K562 (cell line): ENCODE measurements at regions not wholly inside any gene's neighbourhood (a gene's known extent, or its start where the extent isn't known, plus 50 kb on each side); places are given as distances from the start of the nearest gene placed in this dataset.
A peak's percentile ranks its signal among the peaks of the same experiment; 100 is the strongest.

Experiments
- ATAC-seq: fragments of 200-7000 bp; cut with Tn5 transposase; 3 replicates; pipeline ENCODE4 v1.9.1; 2020; ENCODE audit warnings: moderate library complexity
- BruUV-seq: library from RNA; stranded (reverse); fragments of 400-500 nt; replicated peaks from 2 replicates; lab custom pipeline; 2021; lab: Mats Ljungman, UMichigan
- CTCF ChIA-PET: fragments of 300-600 bp; formaldehyde crosslinking; extraction: SDS; loops from one replicate; lab custom pipeline; 2021; ENCODE audit warnings: low intra/inter-chr PET ratio; lab: Yijun Ruan, JAX
- POLR2A ChIA-PET: fragments of 300-600, 350-650 bp; sonication (Branson Sonifier 250); formaldehyde crosslinking; extraction: SDS; loops from one replicate; lab custom pipeline; 2021; ENCODE audit warnings: antibody characterized with exemption, inconsistent platforms; lab: Yijun Ruan, JAX
- DNase-seq, 4 experiments: peaks; one replicate each; pipeline versions ENCODE4 v3.0.0 to v3.0.0-alpha.2; 2011 to 2018; ENCODE audit warnings: low spot score in 3 of 4, mixed read lengths in 3 of 4; ENCODE audit errors: extremely low read depth in 1 of 4
- FAIRE-seq: peaks from 2 replicates; lab custom pipeline; 2011; peaks lifted over from hg19 to GRCh38; lab: Jason Lieb, UNC
- H2AFZ ChIP-seq: 2 replicates; pipeline ENCODE4 v1.6.0; 2011; ENCODE audit warnings: low read depth, low read length, control low read depth, inconsistent platforms
- H3K27ac ChIP-seq: fragments of 200-600 bp; 3 replicates; pipeline ENCODE4 v1.8.0; 2011; ENCODE audit warnings: low read depth, mild to moderate bottlenecking, control low read depth, inconsistent platforms, low read length, moderate library complexity, mixed read lengths; ENCODE audit errors: extremely low read depth
- H3K27me3 ChIP-seq, 2 experiments: fragments of 300-600 bp in 1 of 2; 2 replicates in 1 of 2; 3 replicates in 1 of 2; pipeline versions ENCODE4 v1.6.0 to v1.8.0; 2011; ENCODE audit warnings: inconsistent platforms in 2 of 2, low read length in 2 of 2, mild to moderate bottlenecking in 1 of 2, mixed read lengths in 1 of 2, moderate library complexity in 1 of 2; ENCODE audit not compliant: control insufficient read depth in 2 of 2, insufficient read depth in 2 of 2
- H3K36me3 ChIP-seq: fragments of 300-600 bp; 3 replicates; pipeline ENCODE4 v1.8.0; 2011; ENCODE audit warnings: mild to moderate bottlenecking, low read length, inconsistent platforms; ENCODE audit not compliant: control insufficient read depth, insufficient read depth
- H3K4me1 ChIP-seq, 2 experiments: fragments of 200-600 bp in 1 of 2; replicated peaks in 1 of 2; 2 replicates in 1 of 2; 3 replicates in 1 of 2; pipeline versions ENCODE4 v1.5.1 to v1.8.0; 2011; ENCODE audit warnings: inconsistent platforms in 2 of 2, low read length in 2 of 2, mild to moderate bottlenecking in 1 of 2, mixed read lengths in 1 of 2, moderate library complexity in 1 of 2; ENCODE audit not compliant: control insufficient read depth in 2 of 2, insufficient read depth in 2 of 2
- H3K4me2 ChIP-seq: 2 replicates; pipeline ENCODE4 v1.6.1; 2011; ENCODE audit warnings: low read length, control low read depth, inconsistent platforms, mixed read lengths; ENCODE audit not compliant: insufficient read depth
- H3K4me3 ChIP-seq: fragments of 200-600 bp; sonication (generic), shearing (Covaris generic); 2 replicates; pipeline ENCODE4 v1.5.1; 2016; ENCODE audit warnings: control low read depth, inconsistent platforms
- H3K79me2 ChIP-seq: fragments of 200-600 bp; 3 replicates; pipeline ENCODE4 v1.8.0; 2011; ENCODE audit warnings: low read length, inconsistent platforms; ENCODE audit not compliant: control insufficient read depth, insufficient read depth
- H3K9ac ChIP-seq, 2 experiments: 2 replicates each; pipeline versions ENCODE4 v1.6.0 to v1.6.1; 2011; ENCODE audit warnings: low read depth in 2 of 2, low read length in 2 of 2, control low read depth in 1 of 2, inconsistent platforms in 1 of 2, mild to moderate bottlenecking in 1 of 2, mixed read lengths in 1 of 2; ENCODE audit not compliant: insufficient read depth in 1 of 2
- H3K9me1 ChIP-seq: one replicate; pipeline ENCODE4 v1.6.0; 2011; ENCODE audit warnings: inconsistent platforms, mild to moderate bottlenecking, low read length, moderate library complexity; ENCODE audit not compliant: control insufficient read depth, insufficient read depth
- H3K9me3 ChIP-seq: replicated peaks from 2 replicates; pipeline ENCODE4 v1.5.1; 2011; ENCODE audit warnings: low read depth, low read length, inconsistent platforms; ENCODE audit not compliant: control insufficient read depth, insufficient read depth
- H4K20me1 ChIP-seq: replicated peaks from 2 replicates; pipeline ENCODE4 v1.6.1; 2011; ENCODE audit warnings: low read length, inconsistent platforms, mixed read lengths; ENCODE audit not compliant: control insufficient read depth, insufficient read depth
- ADNP ChIP-seq: fragments of 200-800 bp; sonication (Bioruptor generic); IDR thresholded peaks from 2 replicates; pipeline ENCODE4 v1.6.1; 2016; ENCODE audit warnings: missing genetic modification characterization, missing compliant biosample characterization
- CBX8 ChIP-seq: fragments of 200-600 bp; sonication (generic); IDR thresholded peaks from 2 replicates; pipeline ENCODE4 v1.6.1; 2012; ENCODE audit warnings: borderline replicate concordance, mixed run types, low read depth, mild to moderate bottlenecking, moderate library complexity, mixed read lengths, low read length, control low read depth, inconsistent platforms; ENCODE audit not compliant: poor library complexity, severe bottlenecking; ENCODE audit errors: extremely low read depth
- GATA2 ChIP-seq: sonication (generic); formaldehyde crosslinking; IDR thresholded peaks from 2 replicates; pipeline ENCODE4 v1.4.0; 2020; ENCODE audit warnings: mild to moderate bottlenecking, missing genetic modification reagents
- NCOA6 ChIP-seq: fragments of 450-650 bp; IDR thresholded peaks from 2 replicates; pipeline ENCODE4 v1.6.1; 2017; ENCODE audit warnings: mild to moderate bottlenecking
- NCOR1 ChIP-seq: fragments of 450-650 bp; IDR thresholded peaks from 2 replicates; pipeline ENCODE4 v1.6.1; 2016; ENCODE audit warnings: mild to moderate bottlenecking, moderate library complexity
- PRMT5 ChIP-seq: sonication (generic); formaldehyde crosslinking; IDR thresholded peaks from 2 replicates; pipeline ENCODE4 v1.5.0; 2020; ENCODE audit warnings: missing genetic modification reagents
- RBM39 ChIP-seq: fragments of 200-400 bp; formaldehyde crosslinking; optimal IDR thresholded peaks from 2 replicates; pipeline ENCODE3; 2018; ENCODE audit warnings: low read depth, low read length
- RNF2 ChIP-seq: sonication (generic); IDR thresholded peaks from 2 replicates; pipeline ENCODE4 v1.6.1; 2016
- SFPQ ChIP-seq: fragments of 200-400 bp; formaldehyde crosslinking; IDR thresholded peaks from 2 replicates; pipeline ENCODE4 v1.6.1; 2017; ENCODE audit warnings: mild to moderate bottlenecking, low read depth, low read length, moderate library complexity
- ZMIZ1 ChIP-seq, 2 experiments: fragments of 150-350 bp in 1 of 2; IDR thresholded peaks; 2 replicates each; pipeline ENCODE4 v1.6.1; 2012 to 2016; ENCODE audit warnings: low read depth in 2 of 2, low read length in 2 of 2, mild to moderate bottlenecking in 1 of 2, moderate library complexity in 1 of 2
- ZNF583 ChIP-seq: fragments of 250-450 bp; sonication (Bioruptor Pico); IDR thresholded peaks from 2 replicates; pipeline ENCODE4 v1.4.0; 2020
- WGBS: fragments of 100-300 bp; shearing (Covaris generic); methylation state at CpG from one replicate; pipeline ENCODE4 v1.1.6; 2016; ENCODE audit warnings: low coverage, mixed read lengths; ENCODE audit not compliant: insufficient coverage; ENCODE audit errors: missing lambda C conversion rate; 5-methylcytosine and 5-hydroxymethylcytosine counted together
- in situ Hi-C: fragments of 300-500 bp; cut with MboI; formaldehyde crosslinking; loops from 4 replicates; pipeline ENCODE4 v1.15.0; 2018; ENCODE audit warnings: inconsistent platforms, mixed read lengths
- intact Hi-C: fragments of 100-400 bp; cut with micrococcal nuclease; formaldehyde crosslinking; loops from 2 replicates; pipeline ENCODE4 v1.14.2; 2022

- 2% methylated on average over 5 of the region's 5 CpGs for WGBS
- DNase-seq, result no peak
- H3K4me2 ChIP-seq, result no peak overlapping the region
- H3K9me3 ChIP-seq, result no peaks in the 10 kb centered on the region
- H3K4me1 ChIP-seq, result no peaks in the 10 kb centered on the region
- peaks cover 29 to 61% of the 10 kb centered on the region in 2 experiments; a peak in 4 of 5 replicates for H3K27me3 ChIP-seq
- no peak overlapping the region for H2AFZ ChIP-seq
- TF ChIP-seq ADNP (tag) (no peak), CBX8 (peak; percentile 66), RNF2 (0 out of 2 replicates have a peak, but pooled peaks have one; percentile 23)
- TF ChIP-seq, all 486 proteins: peak for 2
- no TSS peak for BruUV-seq
- FAIRE-seq, result no peak
- Histone ChIP-seq H4K20me1 (no peaks in the 10 kb centered on the region), H3K9me1 (no peaks in the 10 kb centered on the region), H3K36me3 (no peaks in the 10 kb centered on the region), H3K79me2 (no peaks in the 10 kb centered on the region), H3K27ac (no peak overlapping the region), H3K4me3 (no peak overlapping the region), H3K9ac (no peak overlapping the region)
- ChIA-PET POLR2A (no interaction called here), CTCF (no interaction called here)
- in situ Hi-C loops, result no loop called here
- ATAC-seq, result no peak
- intact Hi-C loops, result no loop called here
Measured at GRCh38 chr10:2891770-2892124, 175.6 kb upstream of the PFKP start.

- DNase-seq (no peak), FAIRE-seq (no peak), ATAC-seq (no peak)
- Histone ChIP-seq H3K4me3 (no peak overlapping the region), H3K79me2 (no peaks in the 10 kb centered on the region), H4K20me1 (no peaks in the 10 kb centered on the region), H3K27me3 (peaks cover 33 to 64% of the 10 kb centered on the region in 2 experiments; a peak in 4 of 5 replicates), H3K36me3 (no peaks in the 10 kb centered on the region), H2AFZ (no peak overlapping the region), H3K27ac (no peak overlapping the region), H3K4me2 (no peak overlapping the region), H3K9me3 (no peaks in the 10 kb centered on the region), H3K4me1 (no peaks in the 10 kb centered on the region), H3K9ac (no peak overlapping the region), H3K9me1 (no peaks in the 10 kb centered on the region)
- CTCF ChIA-PET, result no interaction called here
- in situ Hi-C loops, result no loop called here
- BruUV-seq, result no TSS peak
- POLR2A ChIA-PET, result no interaction called here
- intact Hi-C loops, result no loop called here
- WGBS, result 2% methylated on average over 14 of the region's 14 CpGs
- TF ChIP-seq GATA2 (CRISPR knock-in tag) (no peak), SFPQ (no peak), NCOR1 (no peak), RBM39 (no peak), ZMIZ1 (IDR thresholded peaks at IDR 0.05; ENCODE audit: low read depth in 2 of 2, low read length in 2 of 2) (no peak), ZNF583 (CRISPR knock-in tag) (no peak), PRMT5 (CRISPR knock-in tag) (no peak), NCOA6 (no peak)
Measured at GRCh38 chr10:2891073-2891769, 176.1 kb upstream of the PFKP start.
